Thoracic aorta (tissue), 2 donors: ENCODE measurements at regions not wholly inside any gene's neighbourhood (a gene's known extent, or its start where the extent isn't known, plus 50 kb on each side); places are given as distances from the start of the nearest gene placed in this dataset.

Experiments
- ATAC-seq: fragments of 150-250 bp; one replicate; pipeline ENCODE4 v1.8.0; 2017; ENCODE audit warnings: low read depth; ENCODE audit not compliant: insufficient number of reproducible peaks, low FRiP score
- DNase-seq: peaks from one replicate; pipeline ENCODE4 v3.0.0-alpha.2; 2020; ENCODE audit warnings: low spot score
- H3K27ac ChIP-seq, 2 donors: fragments of 200-600 bp; sonication (generic); 1 replicate in 1 of 2; 2 replicates in 1 of 2; pipeline ENCODE4 v1.5.1; 2016; ENCODE audit warnings: mild to moderate bottlenecking in 2 of 2, moderate library complexity in 2 of 2
- H3K27me3 ChIP-seq: fragments of 200-600 bp; sonication (generic); replicated peaks from 2 replicates; pipeline ENCODE4 v1.6.0; 2016; ENCODE audit warnings: mild to moderate bottlenecking; ENCODE audit not compliant: insufficient read depth
- H3K36me3 ChIP-seq: fragments of 200-600 bp; sonication (generic); one replicate; pipeline ENCODE4 v1.5.1; 2016
- H3K4me1 ChIP-seq, 2 donors: fragments of 200-600 bp; sonication (generic); 1 replicate in 1 of 2; 2 replicates in 1 of 2; pipeline versions ENCODE4 v1.5.1 to v1.6.0; 2016; ENCODE audit warnings: low read depth in 2 of 2, mild to moderate bottlenecking in 1 of 2; ENCODE audit not compliant: control insufficient read depth in 1 of 2
- H3K4me3 ChIP-seq: fragments of 200-600 bp; sonication (generic); 2 replicates; pipeline ENCODE4 v1.5.1; 2016; ENCODE audit warnings: mild to moderate bottlenecking
- H3K9me3 ChIP-seq: fragments of 200-600 bp; sonication (generic); 2 replicates; pipeline ENCODE4 v1.5.1; 2016
- TF ChIP-seq, protein P1 (sequence below): fragments of 200-600 bp; sonication (generic); IDR thresholded peaks from one replicate; pipeline ENCODE4 v1.5.1; 2019; ENCODE audit warnings: antibody characterized with exemption

DNA sequence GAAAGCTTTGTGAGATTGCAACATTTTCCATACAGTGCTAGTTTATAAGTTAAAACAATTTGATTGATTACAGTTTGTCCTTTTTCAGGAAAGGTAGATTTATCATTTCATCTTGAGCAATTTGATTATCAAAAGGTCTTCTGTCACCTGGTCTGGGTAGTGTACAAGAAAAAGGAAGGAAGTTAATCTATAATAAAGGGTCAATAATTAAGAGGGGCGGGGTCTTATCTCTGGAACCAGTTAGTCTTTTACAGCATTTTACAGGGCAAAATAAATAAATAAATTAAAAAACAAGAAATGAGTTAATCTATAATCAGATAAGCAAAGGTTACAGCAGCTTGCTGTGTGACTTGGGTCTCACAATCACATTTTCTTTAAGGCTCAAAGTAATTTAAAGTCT is 277.8 kb upstream of the GYPC start:
- H3K36me3 ChIP-seq = no peaks in the 10 kb centered on the region
- no peak overlapping the region for H3K27ac ChIP-seq
- no peak overlapping the region for H3K4me3 ChIP-seq
- DNase-seq = no peak
- no peaks in the 10 kb centered on the region for H3K9me3 ChIP-seq
- H3K27me3 ChIP-seq = no peaks in the 10 kb centered on the region
- H3K4me1 ChIP-seq = no peaks in the 10 kb centered on the region
- TF ChIP-seq, protein P1, sequence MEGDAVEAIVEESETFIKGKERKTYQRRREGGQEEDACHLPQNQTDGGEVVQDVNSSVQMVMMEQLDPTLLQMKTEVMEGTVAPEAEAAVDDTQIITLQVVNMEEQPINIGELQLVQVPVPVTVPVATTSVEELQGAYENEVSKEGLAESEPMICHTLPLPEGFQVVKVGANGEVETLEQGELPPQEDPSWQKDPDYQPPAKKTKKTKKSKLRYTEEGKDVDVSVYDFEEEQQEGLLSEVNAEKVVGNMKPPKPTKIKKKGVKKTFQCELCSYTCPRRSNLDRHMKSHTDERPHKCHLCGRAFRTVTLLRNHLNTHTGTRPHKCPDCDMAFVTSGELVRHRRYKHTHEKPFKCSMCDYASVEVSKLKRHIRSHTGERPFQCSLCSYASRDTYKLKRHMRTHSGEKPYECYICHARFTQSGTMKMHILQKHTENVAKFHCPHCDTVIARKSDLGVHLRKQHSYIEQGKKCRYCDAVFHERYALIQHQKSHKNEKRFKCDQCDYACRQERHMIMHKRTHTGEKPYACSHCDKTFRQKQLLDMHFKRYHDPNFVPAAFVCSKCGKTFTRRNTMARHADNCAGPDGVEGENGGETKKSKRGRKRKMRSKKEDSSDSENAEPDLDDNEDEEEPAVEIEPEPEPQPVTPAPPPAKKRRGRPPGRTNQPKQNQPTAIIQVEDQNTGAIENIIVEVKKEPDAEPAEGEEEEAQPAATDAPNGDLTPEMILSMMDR = no peak
- no peak for ATAC-seq

DNA sequence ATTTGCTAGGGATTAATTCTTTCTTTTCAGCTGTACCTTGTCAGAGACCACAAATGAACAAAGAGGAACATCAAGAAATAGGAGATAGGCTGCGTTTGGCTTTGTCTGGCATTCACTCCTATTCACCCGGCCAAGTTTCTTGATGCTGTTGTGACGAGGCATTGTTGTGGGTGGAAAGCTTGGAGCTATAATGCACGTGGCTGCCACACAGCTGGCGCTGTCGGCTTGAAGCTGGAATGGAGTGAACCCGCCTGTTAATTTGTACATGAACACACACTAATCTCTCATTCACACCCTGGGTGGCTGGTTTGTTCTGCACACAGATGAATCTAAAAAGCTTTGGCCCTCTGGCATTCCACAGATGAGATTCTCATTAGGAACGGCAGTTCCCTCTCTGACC is 274.9 kb upstream of the GYPC start:
- ATAC-seq (no peak), DNase-seq (no peak)
- H3K4me3 ChIP-seq = no peak overlapping the region
- no peaks in the 10 kb centered on the region for H3K36me3 ChIP-seq
- no peak overlapping the region for H3K27ac ChIP-seq
- H3K9me3 ChIP-seq = no peaks in the 10 kb centered on the region
- no peaks in the 10 kb centered on the region for H3K4me1 ChIP-seq
- H3K27me3 ChIP-seq = no peaks in the 10 kb centered on the region
- TF ChIP-seq, protein P1 = no peak

DNA sequence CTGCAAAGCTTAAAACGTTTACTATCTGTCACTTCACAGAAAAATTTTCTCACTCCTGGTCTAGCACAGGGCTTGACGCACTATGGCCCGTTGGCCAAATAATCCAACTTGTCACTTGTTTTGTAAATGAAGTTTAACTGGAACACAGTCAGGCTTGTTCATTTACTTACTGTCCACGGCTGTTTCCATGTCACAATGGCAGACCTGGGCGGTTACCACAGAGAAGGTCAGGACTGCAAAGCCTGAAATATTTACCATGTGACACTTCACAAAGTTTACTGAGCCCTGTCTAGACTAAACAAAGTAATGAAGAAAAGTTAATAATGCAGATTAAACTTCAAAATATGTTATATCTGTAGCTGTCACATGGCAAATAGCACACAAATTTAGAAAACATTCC is 273.0 kb upstream of the GYPC start:
- Histone ChIP-seq H3K27me3 (no peaks in the 10 kb centered on the region), H3K36me3 (no peaks in the 10 kb centered on the region), H3K4me3 (no peak overlapping the region), H3K9me3 (no peaks in the 10 kb centered on the region), H3K27ac (no peak overlapping the region), H3K4me1 (no peaks in the 10 kb centered on the region)
- TF ChIP-seq, protein P1 = no peak
- DNase-seq (no peak), ATAC-seq (no peak)

DNA sequence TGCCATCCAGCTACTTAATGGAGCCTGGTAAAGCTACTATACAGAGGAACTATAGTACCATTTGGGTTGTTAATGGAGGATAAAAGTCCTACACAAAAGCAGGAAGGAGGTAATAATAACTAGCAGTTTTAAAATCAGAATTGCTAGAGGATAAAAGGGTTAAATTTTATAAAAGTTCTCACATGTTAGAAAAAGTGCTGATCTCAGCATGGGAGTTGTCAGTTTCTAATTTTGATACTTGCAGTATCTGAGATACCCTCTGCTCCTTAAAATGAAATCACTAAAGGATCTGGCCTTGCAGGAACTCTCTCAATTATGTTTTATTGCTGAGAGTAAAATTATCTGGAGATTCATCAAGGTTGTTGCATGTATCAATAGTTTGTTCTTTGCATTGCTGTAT is 272.2 kb upstream of the GYPC start:
- H3K27ac ChIP-seq = no peak overlapping the region
- H3K36me3 ChIP-seq = no peaks in the 10 kb centered on the region
- TF ChIP-seq, protein P1 = no peak
- no peaks in the 10 kb centered on the region for H3K27me3 ChIP-seq
- H3K4me3 ChIP-seq = no peak overlapping the region
- no peak for ATAC-seq
- H3K4me1 ChIP-seq = no peaks in the 10 kb centered on the region
- H3K9me3 ChIP-seq = no peaks in the 10 kb centered on the region
- no peak for DNase-seq

DNA sequence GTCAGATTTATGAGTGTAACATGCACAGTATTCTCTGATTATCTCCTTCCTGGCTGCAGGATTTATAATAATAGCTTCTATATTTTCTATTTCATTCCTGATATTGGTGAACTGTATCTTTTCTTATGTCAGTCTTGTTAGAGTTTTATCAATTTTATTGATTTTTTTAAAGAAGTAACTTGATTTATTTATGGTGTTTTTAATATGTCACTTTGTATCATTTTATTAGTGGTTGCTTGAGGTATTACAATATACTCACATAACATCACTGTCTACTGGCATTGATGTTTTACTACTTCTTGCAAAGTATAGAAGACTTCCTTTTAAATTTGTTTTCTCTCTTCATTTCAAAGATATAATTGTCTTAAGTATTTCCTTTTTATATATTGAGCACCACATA is 270.5 kb upstream of the GYPC start:
- Histone ChIP-seq H3K27ac (no peak overlapping the region), H3K36me3 (no peaks in the 10 kb centered on the region), H3K27me3 (no peaks in the 10 kb centered on the region), H3K4me3 (no peak overlapping the region), H3K4me1 (no peaks in the 10 kb centered on the region), H3K9me3 (no peaks in the 10 kb centered on the region)
- no peak for ATAC-seq
- TF ChIP-seq, protein P1 = no peak
- DNase-seq = no peak
